RWPE1 (cell line): ENCODE measurements at regions not wholly inside any gene's neighbourhood (a gene's known extent, or its start where the extent isn't known, plus 50 kb on each side); places are given as distances from the start of the nearest gene placed in this dataset.

Experiments used
- CTCF ChIA-PET: fragments of 350-600 bp; sonication (Branson Sonifier 250); formaldehyde crosslinking; extraction: SDS; loops from one replicate; lab custom pipeline; 2021; lab: Yijun Ruan, JAX
- POLR2A ChIA-PET: fragments of 400-600 bp; formaldehyde crosslinking; extraction: SDS; loops from one replicate; lab custom pipeline; 2020; ENCODE audit warnings: antibody characterized with exemption; ENCODE audit not compliant: low non-redundant PET; lab: Yijun Ruan, JAX
- DNase-seq: peaks from one replicate; pipeline ENCODE4 v3.0.0; 2012; ENCODE audit warnings: low spot score
- H3K27ac ChIP-seq: fragments of 450-650 bp; 2 replicates; pipeline ENCODE4 v1.5.1; 2017
- TF ChIP-seq, protein P1 (sequence below): fragments of 450-650 bp; conservative IDR thresholded peaks from 2 replicates; pipeline ENCODE4 v1.5.1; 2017; ENCODE audit warnings: low read depth, mild to moderate bottlenecking

DNA sequence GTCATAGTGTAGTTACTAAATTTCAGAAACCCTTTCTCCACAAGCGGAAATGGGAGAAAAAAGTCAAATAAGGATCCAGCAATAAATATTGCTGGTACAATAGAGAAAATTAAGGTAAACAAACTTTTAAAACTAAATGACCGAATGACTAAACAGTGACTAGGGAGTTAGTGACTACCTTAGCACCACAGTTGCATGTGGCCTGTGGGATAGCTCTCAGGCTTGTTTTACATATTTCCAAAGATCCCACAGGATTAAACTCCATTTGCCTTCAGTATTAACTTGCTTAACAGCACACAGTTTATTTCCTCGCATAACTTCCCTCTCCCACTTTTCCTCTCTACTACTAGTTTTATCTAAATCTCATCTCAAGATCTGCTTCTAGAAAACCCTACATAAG, 824.3 kb upstream of the KLHL1 start:
- ChIA-PET CTCF (no interaction called here), POLR2A (no interaction called here)
- H3K27ac ChIP-seq: no peak overlapping the region
- TF ChIP-seq, protein P1, sequence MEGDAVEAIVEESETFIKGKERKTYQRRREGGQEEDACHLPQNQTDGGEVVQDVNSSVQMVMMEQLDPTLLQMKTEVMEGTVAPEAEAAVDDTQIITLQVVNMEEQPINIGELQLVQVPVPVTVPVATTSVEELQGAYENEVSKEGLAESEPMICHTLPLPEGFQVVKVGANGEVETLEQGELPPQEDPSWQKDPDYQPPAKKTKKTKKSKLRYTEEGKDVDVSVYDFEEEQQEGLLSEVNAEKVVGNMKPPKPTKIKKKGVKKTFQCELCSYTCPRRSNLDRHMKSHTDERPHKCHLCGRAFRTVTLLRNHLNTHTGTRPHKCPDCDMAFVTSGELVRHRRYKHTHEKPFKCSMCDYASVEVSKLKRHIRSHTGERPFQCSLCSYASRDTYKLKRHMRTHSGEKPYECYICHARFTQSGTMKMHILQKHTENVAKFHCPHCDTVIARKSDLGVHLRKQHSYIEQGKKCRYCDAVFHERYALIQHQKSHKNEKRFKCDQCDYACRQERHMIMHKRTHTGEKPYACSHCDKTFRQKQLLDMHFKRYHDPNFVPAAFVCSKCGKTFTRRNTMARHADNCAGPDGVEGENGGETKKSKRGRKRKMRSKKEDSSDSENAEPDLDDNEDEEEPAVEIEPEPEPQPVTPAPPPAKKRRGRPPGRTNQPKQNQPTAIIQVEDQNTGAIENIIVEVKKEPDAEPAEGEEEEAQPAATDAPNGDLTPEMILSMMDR: no peak
- no peak for DNase-seq

DNA sequence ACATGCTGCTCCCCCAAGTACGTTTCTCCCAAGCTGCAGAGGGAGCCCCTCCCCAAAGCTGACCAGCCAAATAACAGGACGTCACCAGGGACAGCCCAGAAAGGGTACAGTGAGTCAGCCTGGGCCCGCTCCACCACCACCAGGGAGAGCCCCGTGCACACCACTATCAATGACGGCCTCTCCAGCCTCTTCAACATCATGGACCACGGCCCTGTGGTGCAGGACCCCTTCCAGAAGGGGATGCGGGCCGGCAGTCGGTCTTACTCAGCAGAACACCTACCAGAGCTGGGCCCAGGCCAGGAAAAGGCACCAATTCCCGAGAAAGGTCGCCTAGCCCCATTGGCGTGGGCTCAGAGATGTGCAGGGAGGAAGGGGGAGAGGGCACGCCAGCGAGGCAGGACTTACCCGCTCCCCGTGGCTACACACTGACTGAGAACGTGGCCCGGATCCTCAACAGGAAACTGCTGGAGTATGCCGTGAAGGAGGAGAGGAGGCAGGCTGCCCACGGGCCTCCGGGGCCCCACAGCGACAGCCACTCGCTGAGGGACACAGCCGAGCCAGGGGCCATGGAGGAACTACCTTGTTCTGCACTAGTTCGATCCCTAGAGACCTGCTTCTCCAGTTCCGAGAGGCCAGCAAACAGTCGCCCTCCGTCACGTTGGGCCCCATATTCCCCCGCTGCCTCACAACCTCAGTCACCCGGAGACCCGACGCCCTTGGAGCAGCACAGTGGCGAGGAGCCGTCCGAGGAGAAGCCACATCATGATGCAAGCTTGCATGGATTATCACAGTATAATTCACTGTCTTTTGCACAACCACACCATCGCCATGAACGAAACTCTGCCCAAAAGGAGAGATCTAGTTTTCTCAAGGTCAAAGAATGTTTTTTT, 815.9 kb upstream of the KLHL1 start:
- no peak for DNase-seq
- CTCF ChIA-PET: no interaction called here
- TF ChIP-seq, protein P1: no peak
- no peak overlapping the region for H3K27ac ChIP-seq
- POLR2A ChIA-PET: no interaction called here

GRCh38 chr13:70911286-70911685, 803.0 kb upstream of the KLHL1 start:
- DNase-seq: no peak
- TF ChIP-seq, protein P1: no peak
- no peak overlapping the region for H3K27ac ChIP-seq
- ChIA-PET POLR2A (no interaction called here), CTCF (interaction anchor here (0.6 kb wide), 1 partner anchor 1492 kb away, joined by 4 read pairs; no protein-coding TSS in a partner anchor)

DNA sequence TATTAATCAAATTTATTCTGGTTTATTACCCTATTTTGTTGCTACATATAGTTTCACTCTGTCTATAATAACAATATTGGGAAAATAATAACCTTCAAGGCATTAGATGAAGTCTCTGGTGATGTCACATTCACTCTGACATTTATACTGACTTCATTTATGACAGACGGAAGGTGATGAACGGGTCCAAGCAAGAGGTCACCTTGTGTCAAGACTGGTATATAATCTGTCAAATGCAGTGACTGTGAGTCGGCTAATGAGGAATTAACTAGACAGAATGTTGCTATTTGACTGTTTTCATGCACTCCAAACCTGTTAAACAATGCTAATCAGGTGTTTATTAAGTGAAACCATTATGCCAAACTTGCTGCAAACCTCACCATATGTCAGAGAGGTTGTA, 800.5 kb upstream of the KLHL1 start:
- H3K27ac ChIP-seq: no peak overlapping the region
- no peak for DNase-seq
- TF ChIP-seq, protein P1: no peak
- ChIA-PET CTCF (no interaction called here), POLR2A (no interaction called here)

GRCh38 chr13:70905035-70905434, 796.8 kb upstream of the KLHL1 start:
- H3K27ac ChIP-seq: no peak overlapping the region
- POLR2A ChIA-PET: no interaction called here
- DNase-seq: no peak
- CTCF ChIA-PET: interaction anchor here (0.7 kb wide), 1 partner anchor 390 kb away, joined by 3 read pairs; no protein-coding TSS in a partner anchor
- TF ChIP-seq, protein P1: no peak

- CTCF ChIA-PET: no interaction called here
- POLR2A ChIA-PET: no interaction called here
- no peak overlapping the region for H3K27ac ChIP-seq
- TF ChIP-seq, protein P1: no peak
- no peak for DNase-seq
These were observed 787.9 kb upstream of the KLHL1 start for GRCh38 chr13:70896136-70896535.
